Esophagus muscularis mucosa (tissue), 4 donors: ENCODE measurements at regions not wholly inside any gene's neighbourhood (a gene's known extent, or its start where the extent isn't known, plus 50 kb on each side); places are given as distances from the start of the nearest gene placed in this dataset.

Experiments used
- DNase-seq: peaks from one replicate; pipeline ENCODE4 v3.0.0-alpha.2; 2017; ENCODE audit errors: extremely low spot score
- H3K27ac ChIP-seq, 4 donors: fragments of 200-600 bp; sonication (generic); replicated peaks in 1 of 4; 1 replicate in 3 of 4; 2 replicates in 1 of 4; pipeline ENCODE4 v1.5.1; 2016 to 2019; ENCODE audit warnings: mild to moderate bottlenecking in 1 of 4
- H3K27me3 ChIP-seq, 4 donors: fragments of 200-600 bp; sonication (generic); one replicate each; pipeline versions ENCODE4 v1.5.1 to v1.6.0; 2016 to 2019
- H3K36me3 ChIP-seq, 4 donors: fragments of 200-600 bp; sonication (generic); one replicate each; pipeline ENCODE4 v1.5.1; 2016 to 2019
- H3K4me1 ChIP-seq, 4 donors: fragments of 200-600 bp; sonication (generic); one replicate each; pipeline ENCODE4 v1.5.1; 2016 to 2019
- H3K4me3 ChIP-seq, 4 donors: fragments of 200-600 bp; sonication (generic); 1 replicate in 2 of 4; 2 replicates in 2 of 4; pipeline ENCODE4 v1.5.1; 2016 to 2019; ENCODE audit warnings: mild to moderate bottlenecking in 4 of 4, moderate library complexity in 1 of 4
- H3K9me3 ChIP-seq, 4 donors: fragments of 200-600 bp; sonication (generic); 1 replicate in 3 of 4; 2 replicates in 1 of 4; pipeline ENCODE4 v1.5.1; 2016 to 2019
- CTCF ChIP-seq, 3 experiments: fragments of 200-600 bp in 2 of 3; fragments of 450-650 bp in 1 of 3; sonication (generic) in 2 of 3; IDR thresholded peaks; one replicate each; pipeline ENCODE4 v1.5.1; 2017 to 2019; ENCODE audit warnings: antibody characterized with exemption in 3 of 3, mild to moderate bottlenecking in 2 of 3, moderate library complexity in 1 of 3
- EP300 ChIP-seq: sonication (generic); formaldehyde crosslinking; IDR thresholded peaks from one replicate; pipeline ENCODE4 v1.6.1; 2017; ENCODE audit warnings: antibody characterized with exemption
- POLR2A ChIP-seq: fragments of 450-650 bp; IDR thresholded peaks from one replicate; pipeline ENCODE4 v1.6.1; 2017; ENCODE audit warnings: antibody characterized with exemption, moderate library complexity, mild to moderate bottlenecking, low read depth
- POLR2AphosphoS5 ChIP-seq, 2 donors: sonication (generic); formaldehyde crosslinking; IDR thresholded peaks; one replicate each; pipeline ENCODE4 v1.6.1; 2017; ENCODE audit warnings: antibody characterized with exemption in 2 of 2
- WGBS: methylation state at CpG from one replicate; pipeline ENCODE4 v1.1.5; 2018; 5-methylcytosine and 5-hydroxymethylcytosine counted together
- intact Hi-C: fragments of 100-400 bp; cut with DNase I; formaldehyde crosslinking; loops from one replicate; pipeline ENCODE4 v1.15.1; 2023

- no peak overlapping the region for H3K27ac ChIP-seq
- H3K4me3 ChIP-seq: no peak overlapping the region
- H3K27me3 ChIP-seq: peaks cover 0 to 54% (median 8%) of the 10 kb centered on the region in 4 donors
- no peak for DNase-seq
- no peaks in the 10 kb centered on the region for H3K9me3 ChIP-seq
- no peak for TF ChIP-seq POLR2AphosphoS5 (IDR thresholded peaks at IDR 0.05)
- TF ChIP-seq POLR2A: no peak
- no peak for TF ChIP-seq EP300
- no peak for TF ChIP-seq CTCF (IDR thresholded peaks at IDR 0.05)
- intact Hi-C loops: no loop called here
- H3K36me3 ChIP-seq: no peaks in the 10 kb centered on the region
- no peaks in the 10 kb centered on the region for H3K4me1 ChIP-seq
- WGBS: 81% methylated on average over 3 of the region's 3 CpGs
Observed at GRCh38 chr12:114512351-114512750, 106.4 kb upstream of the TBX5 start.

- Histone ChIP-seq H3K36me3 (no peaks in the 10 kb centered on the region), H3K9me3 (no peaks in the 10 kb centered on the region), H3K4me1 (no peaks in the 10 kb centered on the region), H3K4me3 (no peak overlapping the region), H3K27me3 (peaks cover 0 to 39% (median 8%) of the 10 kb centered on the region in 4 donors), H3K27ac (no peak overlapping the region)
- TF ChIP-seq EP300 (no peak), CTCF (IDR thresholded peaks at IDR 0.05) (peak; percentile 75 to 80 (median 77))
- intact Hi-C loops: loop anchor here (2.0 kb wide), 1 partner anchor 342 kb away; no protein-coding TSS in a partner anchor
- WGBS: 32% methylated on average over 8 of the region's 8 CpGs
- peak; percentile 97 for DNase-seq
Observed at GRCh38 chr12:114508529-114509129, 102.7 kb upstream of the TBX5 start.

DNA sequence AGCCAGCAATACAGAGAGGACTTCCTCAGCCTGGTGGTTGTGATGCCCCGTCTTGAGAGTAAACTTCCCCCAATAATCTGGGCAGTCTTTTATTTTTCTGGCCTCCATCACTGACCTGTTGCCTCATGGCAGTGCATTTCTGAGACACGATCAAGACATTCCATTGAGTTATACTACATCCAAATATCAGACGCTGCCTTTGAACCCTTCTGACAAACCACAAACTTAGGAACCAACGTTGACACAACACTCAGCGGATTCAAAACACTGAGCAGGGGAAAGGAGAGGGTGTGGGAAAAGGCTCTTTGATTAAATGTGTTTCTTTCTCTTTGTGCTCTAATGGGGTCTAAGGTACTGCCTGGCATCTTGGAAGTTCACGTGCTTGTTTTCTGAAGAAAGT, 100.7 kb upstream of the TBX5 start:
- 59% methylated on average over 6 of the region's 6 CpGs for WGBS
- TF ChIP-seq POLR2A (no peak), CTCF (IDR thresholded peaks at IDR 0.05) (no peak), EP300 (no peak)
- H3K27me3 ChIP-seq: peaks cover 0 to 39% (median 4%) of the 10 kb centered on the region in 4 donors
- no peaks in the 10 kb centered on the region for H3K4me1 ChIP-seq
- H3K4me3 ChIP-seq: no peak overlapping the region
- intact Hi-C loops: loop anchor here (2.0 kb wide), 1 partner anchor 526 kb away; no protein-coding TSS in a partner anchor
- H3K27ac ChIP-seq: no peak overlapping the region
- no peaks in the 10 kb centered on the region for H3K36me3 ChIP-seq
- no peaks in the 10 kb centered on the region for H3K9me3 ChIP-seq
- DNase-seq: no peak

DNA sequence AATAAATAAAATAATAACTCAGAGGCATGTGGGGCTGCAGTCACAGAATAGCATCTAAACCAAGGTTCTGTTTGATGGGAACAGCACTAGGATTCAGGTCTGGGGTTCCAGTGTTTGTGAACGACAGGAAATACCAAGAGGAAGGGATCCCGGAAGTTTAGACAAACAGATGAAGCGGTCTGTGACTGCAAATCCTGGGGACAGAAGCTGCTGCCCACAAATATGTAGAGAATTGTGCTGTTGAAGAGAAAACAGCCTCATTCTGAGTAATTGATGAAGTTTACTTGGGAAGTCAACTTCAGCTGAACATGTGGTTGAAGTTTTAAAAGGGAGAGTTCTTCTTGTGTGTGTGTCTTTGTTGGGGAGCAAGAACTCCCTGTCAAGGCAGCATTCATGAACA, 98.4 kb upstream of the TBX5 start:
- no peak overlapping the region for H3K4me3 ChIP-seq
- DNase-seq: no peak
- WGBS: 42% methylated on average over 3 of the region's 3 CpGs
- no peak overlapping the region for H3K27ac ChIP-seq
- no peaks in the 10 kb centered on the region for H3K9me3 ChIP-seq
- peaks cover 0 to 38% (median 4%) of the 10 kb centered on the region in 4 donors for H3K27me3 ChIP-seq
- no peaks in the 10 kb centered on the region for H3K36me3 ChIP-seq
- no peaks in the 10 kb centered on the region for H3K4me1 ChIP-seq
- TF ChIP-seq CTCF (IDR thresholded peaks at IDR 0.05): no peak
- no peak for TF ChIP-seq POLR2AphosphoS5 (IDR thresholded peaks at IDR 0.05)
- TF ChIP-seq EP300: no peak
- TF ChIP-seq POLR2A: no peak
- intact Hi-C loops: no loop called here

GRCh38 chr12:114501474-114501807, 95.5 kb upstream of the TBX5 start:
- H3K27me3 ChIP-seq: peaks cover 0 to 61% (median 4%) of the 10 kb centered on the region in 4 donors
- H3K4me3 ChIP-seq: no peak overlapping the region
- no peaks in the 10 kb centered on the region for H3K4me1 ChIP-seq
- TF ChIP-seq POLR2AphosphoS5 (IDR thresholded peaks at IDR 0.05) (no peak), EP300 (no peak), CTCF (IDR thresholded peaks at IDR 0.05) (no peak), POLR2A (no peak)
- no peaks in the 10 kb centered on the region for H3K36me3 ChIP-seq
- no peaks in the 10 kb centered on the region for H3K9me3 ChIP-seq
- 50% methylated on average over 7 of the region's 7 CpGs for WGBS
- no peak for DNase-seq
- intact Hi-C loops: no loop called here
- H3K27ac ChIP-seq: no peak overlapping the region
